ENCODE measurements at regions not wholly inside any gene's neighbourhood (a gene's known extent, or its start where the extent isn't known, plus 50 kb on each side); places are given as distances from the start of the nearest gene placed in this dataset.

- DNase-seq = no peak
Measured at GRCh38 chr2:235141411-235142128, 189.8 kb downstream of the SH3BP4 start.

GRCh38 chr2:235142601-235143000, 190.8 kb downstream of the SH3BP4 start:
- no peak for DNase-seq

GRCh38 chr2:235143789-235144188, 192.0 kb downstream of the SH3BP4 start:
- no peak for DNase-seq

GRCh38 chr2:235144291-235144690, 192.5 kb downstream of the SH3BP4 start:
- no peak for DNase-seq

- no peak for DNase-seq
Measured at GRCh38 chr2:235146206-235146605, 194.4 kb downstream of the SH3BP4 start.

- DNase-seq = no peak
Measured at GRCh38 chr2:235146871-235147565, 195.2 kb downstream of the SH3BP4 start.

- no peak for DNase-seq
Measured at GRCh38 chr2:235148201-235149170, 196.7 kb downstream of the SH3BP4 start.

- DNase-seq = no peak
Measured at GRCh38 chr2:235149240-235149659, 197.4 kb downstream of the SH3BP4 start.

GRCh38 chr2:235149736-235150135, 197.9 kb downstream of the SH3BP4 start:
- no peak for DNase-seq

GRCh38 chr2:235151152-235151551, 199.3 kb downstream of the SH3BP4 start:
- no peak for DNase-seq

- no peak for DNase-seq
Measured at GRCh38 chr2:235155163-235155562, 203.3 kb downstream of the SH3BP4 start.

- DNase-seq = no peak
Measured at GRCh38 chr2:235156055-235156454, 204.2 kb downstream of the SH3BP4 start.

- DNase-seq = no peak
Measured at GRCh38 chr2:235157746-235158482, 206.1 kb downstream of the SH3BP4 start.

- no peak for DNase-seq
Measured at GRCh38 chr2:235160281-235160810, 208.5 kb downstream of the SH3BP4 start.

GRCh38 chr2:235161565-235161964, 209.7 kb downstream of the SH3BP4 start:
- no peak for DNase-seq

GRCh38 chr2:235162082-235162836, 210.4 kb downstream of the SH3BP4 start:
- DNase-seq = no peak

- DNase-seq = no peak
Measured at GRCh38 chr2:235162837-235163197, 211.0 kb downstream of the SH3BP4 start.

- DNase-seq = no peak
Measured at GRCh38 chr2:235165136-235165535, 213.3 kb downstream of the SH3BP4 start.

- DNase-seq = no peak
Measured at GRCh38 chr2:235165631-235166030, 213.8 kb downstream of the SH3BP4 start.

- DNase-seq = no peak
Measured at GRCh38 chr2:235168174-235168979, 216.6 kb downstream of the SH3BP4 start.

- DNase-seq = no peak
Measured at GRCh38 chr2:235170016-235170415, 218.2 kb downstream of the SH3BP4 start.
